ENCODE measurements at regions not wholly inside any gene's neighbourhood (a gene's known extent, or its start where the extent isn't known, plus 50 kb on each side); places are given as distances from the start of the nearest gene placed in this dataset.

DNA sequence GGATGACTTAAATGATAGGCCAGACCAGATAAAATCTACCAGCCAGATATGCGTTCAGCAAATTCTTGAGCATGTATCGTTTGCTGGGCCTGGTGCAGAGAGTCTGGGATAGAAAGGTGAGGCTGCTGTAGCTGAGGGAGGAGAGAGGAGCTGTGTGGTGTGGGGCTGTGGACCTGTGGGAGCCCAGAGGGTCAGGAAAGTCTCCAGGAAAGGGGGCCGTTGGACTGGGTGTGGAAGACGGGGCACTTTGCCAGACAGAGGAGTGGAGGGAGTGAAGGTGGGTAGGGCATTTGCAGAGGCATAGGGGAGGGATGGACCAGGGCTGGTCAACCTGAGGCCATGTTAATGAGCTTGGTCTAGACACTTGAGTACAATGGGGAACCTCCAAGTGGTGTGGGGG lies 124.7 kb upstream of the UNC5B start:
- no TSS peak for BruUV-seq (replicated peaks)
- no peak overlapping the region for H3K56ac ChIP-seq (ENCODE audit: extremely low read depth, insufficient read depth, low read length)
- H3K9ac ChIP-seq (ENCODE audit: low read depth, low read length) = no peak overlapping the region
- dilution Hi-C loops (cut with HindIII; ENCODE audit: low sequenced_read_pairs, unreplicated experiment) = no loop called here
- H3K27me3 ChIP-seq (ENCODE audit: control insufficient read depth, insufficient read depth, low read length) = peaks cover 9% of the 10 kb centered on the region; the same call in 1 of the 2 replicates
- H4K91ac ChIP-seq (ENCODE audit: insufficient read depth, low read depth, low read length) = no peak overlapping the region
- no peak overlapping the region for H2AK5ac ChIP-seq (ENCODE audit: low read depth, low read length)
- no peak overlapping the region for H4K5ac ChIP-seq (ENCODE audit: low read depth, low read length)
- intact Hi-C loops (cut with micrococcal nuclease) = no loop called here
- no peaks in the 10 kb centered on the region for H3K36me3 ChIP-seq (ENCODE audit: control insufficient read depth, insufficient read depth, low read length)
- H3K9me3 ChIP-seq (ENCODE audit: control insufficient read depth, insufficient read depth, low read length) = no peaks in the 10 kb centered on the region
- no peak overlapping the region for H3K14ac ChIP-seq (replicated peaks; ENCODE audit: low read depth, low read length)
- H3K18ac ChIP-seq (ENCODE audit: low read depth, low read length) = no peak overlapping the region
- no peak for DNase-seq
- no peak overlapping the region for H3K4ac ChIP-seq (ENCODE audit: low read depth, low read length)
- no peak overlapping the region for H3K23ac ChIP-seq (ENCODE audit: low read depth, low read length)
- in situ Hi-C loops (cut with MboI; ENCODE audit: low sequenced_read_pairs) = no loop called here
- H3K27ac ChIP-seq (ENCODE audit: insufficient read depth, low read length) = no peak overlapping the region
- H2BK120ac ChIP-seq (ENCODE audit: low read depth, low read length) = no peak overlapping the region
- no peaks in the 10 kb centered on the region for H4K20me1 ChIP-seq (ENCODE audit: insufficient read depth, low read length)
- POLR2A ChIA-PET (ENCODE audit: unreplicated experiment) = no interaction called here
- no peak overlapping the region for H4K8ac ChIP-seq (ENCODE audit: low read depth in 2 of 2, low read length in 2 of 2)
- TF ChIP-seq CEBPB (IDR thresholded peaks at IDR 0.05; ENCODE audit: low read depth, low read length) (no peak), RFX5 (IDR thresholded peaks at IDR 0.05; ENCODE audit: low read depth, low read length) (no peak), SMC3 (IDR thresholded peaks at IDR 0.05; ENCODE audit: low read depth, low read length) (no peak), RCOR1 (IDR thresholded peaks at IDR 0.05; ENCODE audit: insufficient replicate concordance, low read length) (no peak), POLR2A (IDR thresholded peaks at IDR 0.05; ENCODE audit: low read depth, low read length) (no peak), MAFK (IDR thresholded peaks at IDR 0.05; ENCODE audit: low read depth, low read length) (no peak), CHD1 (IDR thresholded peaks at IDR 0.05; ENCODE audit: low read depth, low read length) (no peak), MAZ (IDR thresholded peaks at IDR 0.05; ENCODE audit: borderline replicate concordance, low read depth, low read length) (no peak)
- TF ChIP-seq, protein P1, sequence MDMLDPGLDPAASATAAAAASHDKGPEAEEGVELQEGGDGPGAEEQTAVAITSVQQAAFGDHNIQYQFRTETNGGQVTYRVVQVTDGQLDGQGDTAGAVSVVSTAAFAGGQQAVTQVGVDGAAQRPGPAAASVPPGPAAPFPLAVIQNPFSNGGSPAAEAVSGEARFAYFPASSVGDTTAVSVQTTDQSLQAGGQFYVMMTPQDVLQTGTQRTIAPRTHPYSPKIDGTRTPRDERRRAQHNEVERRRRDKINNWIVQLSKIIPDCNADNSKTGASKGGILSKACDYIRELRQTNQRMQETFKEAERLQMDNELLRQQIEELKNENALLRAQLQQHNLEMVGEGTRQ (IDR thresholded peaks at IDR 0.05; ENCODE audit: low read depth, low read length) = no peak
- TF ChIP-seq, protein P2, sequence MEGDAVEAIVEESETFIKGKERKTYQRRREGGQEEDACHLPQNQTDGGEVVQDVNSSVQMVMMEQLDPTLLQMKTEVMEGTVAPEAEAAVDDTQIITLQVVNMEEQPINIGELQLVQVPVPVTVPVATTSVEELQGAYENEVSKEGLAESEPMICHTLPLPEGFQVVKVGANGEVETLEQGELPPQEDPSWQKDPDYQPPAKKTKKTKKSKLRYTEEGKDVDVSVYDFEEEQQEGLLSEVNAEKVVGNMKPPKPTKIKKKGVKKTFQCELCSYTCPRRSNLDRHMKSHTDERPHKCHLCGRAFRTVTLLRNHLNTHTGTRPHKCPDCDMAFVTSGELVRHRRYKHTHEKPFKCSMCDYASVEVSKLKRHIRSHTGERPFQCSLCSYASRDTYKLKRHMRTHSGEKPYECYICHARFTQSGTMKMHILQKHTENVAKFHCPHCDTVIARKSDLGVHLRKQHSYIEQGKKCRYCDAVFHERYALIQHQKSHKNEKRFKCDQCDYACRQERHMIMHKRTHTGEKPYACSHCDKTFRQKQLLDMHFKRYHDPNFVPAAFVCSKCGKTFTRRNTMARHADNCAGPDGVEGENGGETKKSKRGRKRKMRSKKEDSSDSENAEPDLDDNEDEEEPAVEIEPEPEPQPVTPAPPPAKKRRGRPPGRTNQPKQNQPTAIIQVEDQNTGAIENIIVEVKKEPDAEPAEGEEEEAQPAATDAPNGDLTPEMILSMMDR (conservative IDR thresholded peaks at IDR 0.05; ENCODE audit: low read depth, low read length) = no peak
- CTCF ChIA-PET = no interaction called here
- H2AK9ac ChIP-seq (replicated peaks; ENCODE audit: low read depth, low read length, poor library complexity) = no peak overlapping the region
- H2AFZ ChIP-seq (replicated peaks; ENCODE audit: low read length, poor library complexity) = no peak overlapping the region
- no peaks in the 10 kb centered on the region for H3K4me1 ChIP-seq (ENCODE audit: control insufficient read depth, insufficient read depth, low read length)
- 40% methylated on average over 4 of the region's 4 CpGs; no CpG with 5 or more reads in 1 of the 2 experiments for WGBS, 2 experiments (ENCODE audit: extremely low coverage in 2 of 2, insufficient read length in 1 of 2)
- H2BK20ac ChIP-seq (ENCODE audit: low read depth, low read length) = no peak overlapping the region
- ATAC-seq (ENCODE audit: low read depth) = no peak
- H2BK15ac ChIP-seq (ENCODE audit: low read depth, low read length) = no peak overlapping the region
- H3K9me1 ChIP-seq (ENCODE audit: insufficient read depth, low read length) = no peaks in the 10 kb centered on the region
- H3K4me3 ChIP-seq (ENCODE audit: insufficient read depth, low read depth, low read length) = no peak overlapping the region
- no peak overlapping the region for H3K4me2 ChIP-seq (ENCODE audit: low read depth, low read length)
- H2BK5ac ChIP-seq (ENCODE audit: low read depth, low read length, poor library complexity, severe bottlenecking) = no peak overlapping the region
- H3K79me1 ChIP-seq (ENCODE audit: low read depth in 1 of 2, low read length in 2 of 2) = no peaks in the 10 kb centered on the region

Data from IMR-90 (cell line).